Fibroblast of lung (primary cell): ENCODE measurements at regions not wholly inside any gene's neighbourhood (a gene's known extent, or its start where the extent isn't known, plus 50 kb on each side); places are given as distances from the start of the nearest gene placed in this dataset.

Experiments
- DNase-seq, 2 donors: peaks; one replicate each; pipeline versions ENCODE4 v3.0.0 to v3.0.0-alpha.2; 2010; ENCODE audit warnings: low read depth in 2 of 2
- H2AFZ ChIP-seq: 2 replicates; pipeline ENCODE4 v1.5.1; 2012; ENCODE audit warnings: low read length, control low read depth, inconsistent platforms
- H3K27ac ChIP-seq: 2 replicates; pipeline ENCODE4 v1.5.1; 2011; ENCODE audit warnings: low read length, control low read depth; ENCODE audit not compliant: insufficient read depth
- H3K27me3 ChIP-seq: 2 replicates; pipeline ENCODE4 v1.5.1; 2011; ENCODE audit warnings: mild to moderate bottlenecking, low read length; ENCODE audit not compliant: control insufficient read depth, insufficient read depth
- H3K36me3 ChIP-seq: 2 replicates; pipeline ENCODE4 v1.5.1; 2011; ENCODE audit warnings: low read length; ENCODE audit not compliant: control insufficient read depth, insufficient read depth
- H3K4me1 ChIP-seq: 2 replicates; pipeline ENCODE4 v1.5.1; 2011; ENCODE audit warnings: low read length; ENCODE audit not compliant: control insufficient read depth, insufficient read depth; ENCODE audit errors: extremely low read depth
- H3K4me2 ChIP-seq: 2 replicates; pipeline ENCODE4 v1.5.1; 2011; ENCODE audit warnings: low read length, control low read depth; ENCODE audit not compliant: insufficient read depth; ENCODE audit errors: extremely low read depth
- H3K4me3 ChIP-seq, 4 experiments: fragments of 200-600 bp in 1 of 4; sonication (generic) in 1 of 4; replicated peaks in 1 of 4; 2 replicates each; pipeline ENCODE4 v1.5.1; 2011 to 2016; ENCODE audit warnings: low read length in 4 of 4, low read depth in 3 of 4, mild to moderate bottlenecking in 3 of 4, control low read depth in 2 of 4, inconsistent platforms in 1 of 4, mixed read lengths in 1 of 4; ENCODE audit not compliant: insufficient read depth in 1 of 4; ENCODE audit errors: control extremely low read depth in 1 of 4
- H3K79me2 ChIP-seq: 2 replicates; pipeline ENCODE4 v1.5.1; 2012; ENCODE audit warnings: mild to moderate bottlenecking, low read length, inconsistent platforms; ENCODE audit not compliant: control insufficient read depth, insufficient read depth
- H3K9ac ChIP-seq: 2 replicates; pipeline ENCODE4 v1.5.1; 2011; ENCODE audit warnings: mild to moderate bottlenecking, low read length, control low read depth; ENCODE audit not compliant: insufficient read depth
- H3K9me3 ChIP-seq: 2 replicates; pipeline ENCODE4 v1.5.1; 2012; ENCODE audit warnings: low read depth, low read length; ENCODE audit not compliant: control insufficient read depth, insufficient read depth
- H4K20me1 ChIP-seq: 2 replicates; pipeline ENCODE4 v1.5.1; 2011; ENCODE audit warnings: low read length; ENCODE audit not compliant: control insufficient read depth, insufficient read depth; ENCODE audit errors: extremely low read depth
- CTCF ChIP-seq, 2 donors: IDR thresholded peaks in 1 of 2; conservative IDR thresholded peaks in 1 of 2; 1 replicate in 1 of 2; 2 replicates in 1 of 2; pipeline ENCODE4 v1.5.1; 2011 to 2012; ENCODE audit warnings: low read length in 2 of 2, control low read depth in 1 of 2, inconsistent platforms in 1 of 2, low read depth in 1 of 2, mild to moderate bottlenecking in 1 of 2
- EZH2 ChIP-seq: IDR thresholded peaks from 2 replicates; pipeline ENCODE4 v1.5.1; 2012; ENCODE audit warnings: low read length, control low read depth, mild to moderate bottlenecking; ENCODE audit errors: missing control alignments

- no peak for TF ChIP-seq CTCF (conservative IDR thresholded peaks at IDR 0.05 in 1 of 2, IDR thresholded peaks at IDR 0.05 in 1 of 2; ENCODE audit: low read depth in 1 of 2, low read length in 2 of 2)
- no peak for TF ChIP-seq EZH2
- H4K20me1 ChIP-seq: no peaks in the 10 kb centered on the region
- no peaks in the 10 kb centered on the region for H3K27me3 ChIP-seq
- H3K4me1 ChIP-seq: no peaks in the 10 kb centered on the region
- H2AFZ ChIP-seq: no peak overlapping the region
- H3K27ac ChIP-seq: no peak overlapping the region
- no peak overlapping the region for H3K4me3 ChIP-seq
- no peaks in the 10 kb centered on the region for H3K79me2 ChIP-seq
- H3K9ac ChIP-seq: no peak overlapping the region
- H3K4me2 ChIP-seq: no peak overlapping the region
- DNase-seq: no peak
- no peaks in the 10 kb centered on the region for H3K9me3 ChIP-seq
- no peaks in the 10 kb centered on the region for H3K36me3 ChIP-seq
Observed at GRCh38 chr2:7194950-7195349, 277.7 kb downstream of the RNF144A start.

- H3K4me1 ChIP-seq: no peaks in the 10 kb centered on the region
- no peaks in the 10 kb centered on the region for H3K27me3 ChIP-seq
- TF ChIP-seq CTCF (conservative IDR thresholded peaks at IDR 0.05 in 1 of 2, IDR thresholded peaks at IDR 0.05 in 1 of 2; ENCODE audit: low read depth in 1 of 2, low read length in 2 of 2) (no peak), EZH2 (no peak)
- no peaks in the 10 kb centered on the region for H3K9me3 ChIP-seq
- DNase-seq: no peak
- H3K9ac ChIP-seq: no peak overlapping the region
- no peak overlapping the region for H3K4me2 ChIP-seq
- H3K36me3 ChIP-seq: no peaks in the 10 kb centered on the region
- no peak overlapping the region for H2AFZ ChIP-seq
- H3K79me2 ChIP-seq: no peaks in the 10 kb centered on the region
- no peak overlapping the region for H3K27ac ChIP-seq
- no peaks in the 10 kb centered on the region for H4K20me1 ChIP-seq
- no peak overlapping the region for H3K4me3 ChIP-seq
Observed at GRCh38 chr2:7196883-7197282, 279.7 kb downstream of the RNF144A start.

GRCh38 chr2:7201851-7202250, 284.6 kb downstream of the RNF144A start:
- no peaks in the 10 kb centered on the region for H3K9me3 ChIP-seq
- H2AFZ ChIP-seq: no peak overlapping the region

More at GRCh38 chr2:7201851-7202250, 284.6 kb downstream of the RNF144A start:
- TF ChIP-seq CTCF (conservative IDR thresholded peaks at IDR 0.05 in 1 of 2, IDR thresholded peaks at IDR 0.05 in 1 of 2; ENCODE audit: low read depth in 1 of 2, low read length in 2 of 2) (no peak), EZH2 (no peak)
- Histone ChIP-seq H3K36me3 (no peaks in the 10 kb centered on the region), H3K9ac (no peak overlapping the region), H3K4me1 (no peaks in the 10 kb centered on the region), H3K27me3 (no peaks in the 10 kb centered on the region), H3K4me2 (no peak overlapping the region), H3K27ac (no peak overlapping the region), H4K20me1 (no peaks in the 10 kb centered on the region), H3K79me2 (no peaks in the 10 kb centered on the region), H3K4me3 (no peak overlapping the region)
- DNase-seq: no peak
